Neural cell (in vitro differentiated cells): ENCODE measurements at regions not wholly inside any gene's neighbourhood (a gene's known extent, or its start where the extent isn't known, plus 50 kb on each side); places are given as distances from the start of the nearest gene placed in this dataset.

Source experiments
- H2AFZ ChIP-seq: fragments of 200-600, 300-800 bp; sonication (generic), shearing (Covaris generic); 2 replicates; pipeline ENCODE4 v1.6.0; 2014; ENCODE audit warnings: low read depth, mild to moderate bottlenecking, antibody characterized with exemption, low read length, moderate library complexity
- H3F3A ChIP-seq: fragments of 200-600 bp; shearing (Covaris generic); 2 replicates; pipeline ENCODE4 v1.6.1; 2016; ENCODE audit warnings: mild to moderate bottlenecking, moderate library complexity, mixed read lengths, antibody characterized with exemption, low read length; ENCODE audit not compliant: insufficient read depth, poor library complexity, severe bottlenecking
- H3K27ac ChIP-seq: fragments of 200-600, 300-800 bp; sonication (generic), shearing (Covaris generic); 2 replicates; pipeline ENCODE4 v1.5.1; 2014; ENCODE audit warnings: mild to moderate bottlenecking, low read length, moderate library complexity
- H3K27me3 ChIP-seq: fragments of 300-800, 200-600 bp; sonication (generic), shearing (Covaris generic); 2 replicates; pipeline ENCODE4 v1.6.0; 2014; ENCODE audit warnings: mild to moderate bottlenecking, low read depth, low read length, moderate library complexity; ENCODE audit not compliant: insufficient read depth
- H3K36me3 ChIP-seq: fragments of 300-800, 200-600 bp; sonication (generic), shearing (Covaris generic); 2 replicates; pipeline ENCODE4 v1.5.1; 2014; ENCODE audit warnings: mild to moderate bottlenecking, antibody characterized with exemption, low read length, moderate library complexity; ENCODE audit not compliant: insufficient read depth
- H3K4me2 ChIP-seq: fragments of 300-800, 200-600 bp; sonication (generic), shearing (Covaris generic); 2 replicates; pipeline ENCODE4 v1.6.0; 2014; ENCODE audit warnings: mild to moderate bottlenecking, low read length
- H3K4me3 ChIP-seq: fragments of 300-800, 200-600 bp; sonication (generic), shearing (Covaris generic); 2 replicates; pipeline ENCODE4 v1.5.1; 2014; ENCODE audit warnings: mild to moderate bottlenecking, low read length, moderate library complexity
- H3K79me2 ChIP-seq: fragments of 200-600 bp; shearing (Covaris generic); replicated peaks from 2 replicates; pipeline ENCODE4 v1.6.0; 2014; ENCODE audit warnings: mild to moderate bottlenecking, low read length, moderate library complexity; ENCODE audit not compliant: insufficient read depth
- H3K9ac ChIP-seq: fragments of 300-800, 200-600 bp; sonication (generic), shearing (Covaris generic); 2 replicates; pipeline ENCODE4 v1.6.1; 2016; ENCODE audit warnings: mild to moderate bottlenecking, low read length, mixed read lengths
- H3K9me2 ChIP-seq: fragments of 200-600 bp; shearing (Covaris generic); 2 replicates; pipeline ENCODE4 v1.6.1; 2016; ENCODE audit warnings: mild to moderate bottlenecking, low read length, mixed read lengths; ENCODE audit not compliant: insufficient read depth
- H3K9me3 ChIP-seq: fragments of 200-600, 300-800 bp; sonication (generic), shearing (Covaris generic); 2 replicates; pipeline ENCODE4 v1.6.1; 2016; ENCODE audit warnings: mild to moderate bottlenecking, mixed run types, low read length, moderate library complexity, mixed read lengths
- H4K20me1 ChIP-seq: fragments of 200-600 bp; shearing (Covaris generic); 2 replicates; pipeline ENCODE4 v1.6.1; 2016; ENCODE audit warnings: mild to moderate bottlenecking, mixed run types; ENCODE audit not compliant: insufficient read depth
- CTCF ChIP-seq: fragments of 450-650 bp; IDR thresholded peaks from 2 replicates; pipeline ENCODE4 v1.5.1; 2014; ENCODE audit warnings: antibody characterized with exemption, mild to moderate bottlenecking, moderate library complexity; ENCODE audit not compliant: poor library complexity, severe bottlenecking
- EP300 ChIP-seq: fragments of 450-650 bp; conservative IDR thresholded peaks from 2 replicates; pipeline ENCODE4 v1.6.1; 2014; ENCODE audit warnings: antibody characterized with exemption, mild to moderate bottlenecking, moderate library complexity; ENCODE audit not compliant: poor library complexity, severe bottlenecking
- EZH2 ChIP-seq: fragments of 200-600, 300-800 bp; shearing (Covaris generic), sonication (generic); IDR thresholded peaks from 2 replicates; pipeline ENCODE4 v1.6.1; 2014; ENCODE audit warnings: antibody characterized with exemption, low read length, borderline replicate concordance, mild to moderate bottlenecking; ENCODE audit not compliant: insufficient read depth, poor library complexity, severe bottlenecking
- MXI1 ChIP-seq: fragments of 450-650 bp; conservative IDR thresholded peaks from 2 replicates; pipeline ENCODE4 v1.6.1; 2014; ENCODE audit warnings: antibody characterized with exemption, mild to moderate bottlenecking; ENCODE audit not compliant: poor library complexity, severe bottlenecking
- POLR2AphosphoS5 ChIP-seq: IDR thresholded peaks from 2 replicates; pipeline ENCODE4 v1.6.1; 2012
- RAD21 ChIP-seq: fragments of 450-650 bp; conservative IDR thresholded peaks from 2 replicates; pipeline ENCODE4 v1.6.1; 2014; ENCODE audit warnings: antibody characterized with exemption, mild to moderate bottlenecking, moderate library complexity
- REST ChIP-seq: IDR thresholded peaks from 2 replicates; pipeline ENCODE4 v1.6.1; 2012; ENCODE audit warnings: borderline replicate concordance
- SMC3 ChIP-seq: fragments of 450-650 bp; conservative IDR thresholded peaks from 2 replicates; pipeline ENCODE4 v1.6.1; 2014; ENCODE audit warnings: antibody characterized with exemption, mild to moderate bottlenecking, moderate library complexity; ENCODE audit not compliant: poor library complexity
- TAF1 ChIP-seq: IDR thresholded peaks from 2 replicates; pipeline ENCODE4 v1.6.1; 2012; ENCODE audit warnings: low read depth

GRCh38 chr2:41495050-41495449 is 552.8 kb upstream of the PKDCC start:
- Histone ChIP-seq H3K4me2 (no peak overlapping the region), H3K9ac (no peak overlapping the region), H3K79me2 (no peaks in the 10 kb centered on the region), H3K9me2 (no peaks in the 10 kb centered on the region), H3K4me3 (no peak overlapping the region), H3F3A (no peaks in the 10 kb centered on the region), H3K27ac (no peak overlapping the region), H3K27me3 (no peaks in the 10 kb centered on the region), H2AFZ (no peak overlapping the region), H4K20me1 (no peaks in the 10 kb centered on the region), H3K36me3 (no peaks in the 10 kb centered on the region), H3K9me3 (peaks cover 30% of the 10 kb centered on the region)
- TF ChIP-seq SMC3 (no peak), EZH2 (no peak), CTCF (no peak), EP300 (no peak), POLR2AphosphoS5 (no peak), REST (no peak), TAF1 (no peak), MXI1 (no peak), RAD21 (no peak)

- Histone ChIP-seq H3F3A (no peaks in the 10 kb centered on the region), H2AFZ (no peak overlapping the region), H3K27ac (no peak overlapping the region), H4K20me1 (no peaks in the 10 kb centered on the region), H3K9ac (no peak overlapping the region), H3K9me3 (peaks cover 39% of the 10 kb centered on the region), H3K79me2 (no peaks in the 10 kb centered on the region), H3K9me2 (no peaks in the 10 kb centered on the region), H3K4me2 (no peak overlapping the region), H3K27me3 (no peaks in the 10 kb centered on the region), H3K4me3 (no peak overlapping the region), H3K36me3 (no peaks in the 10 kb centered on the region)
- TF ChIP-seq MXI1 (no peak), SMC3 (no peak), REST (no peak), TAF1 (no peak), EP300 (no peak), CTCF (no peak), POLR2AphosphoS5 (no peak), EZH2 (no peak), RAD21 (no peak)
Observed at GRCh38 chr2:41496908-41497307, 550.9 kb upstream of the PKDCC start.
